ENCODE measurements at regions not wholly inside any gene's neighbourhood (a gene's known extent, or its start where the extent isn't known, plus 50 kb on each side); places are given as distances from the start of the nearest gene placed in this dataset.

- no peaks in the 10 kb centered on the region for H3K27me3 ChIP-seq (replicated peaks in 1 of 4; ENCODE audit: control extremely low read depth in 1 of 4, control insufficient read depth in 3 of 4, insufficient read depth in 4 of 4, low read length in 3 of 4)
- H4K20me1 ChIP-seq (ENCODE audit: control insufficient read depth, insufficient read depth, low read length, poor library complexity, severe bottlenecking) = no peaks in the 10 kb centered on the region
- ATAC-seq (ENCODE audit: low read depth) = no peak
- no CpG with 5 or more reads among the region's 2 CpGs for WGBS (ENCODE audit: insufficient coverage)
- no peaks in the 10 kb centered on the region for H3K79me2 ChIP-seq (ENCODE audit: control insufficient read depth, insufficient read depth, low read length)
- H3K27ac ChIP-seq (ENCODE audit: low read length in 2 of 2) = no peak overlapping the region
- H2AFZ ChIP-seq (ENCODE audit: insufficient read depth, low read depth, low read length, poor library complexity, severe bottlenecking) = no peak overlapping the region
- Mint-ChIP-seq H3K4me3 (no peak overlapping the region), H3K4me1 (no peaks in the 10 kb centered on the region), H3K27ac (no peak overlapping the region), H3K27me3 (peaks cover 3% of the 10 kb centered on the region), H3K9me3 (ENCODE audit: insufficient read depth) (no peaks in the 10 kb centered on the region)
- no peak overlapping the region for H3K4me3 ChIP-seq (ENCODE audit: control extremely low read depth in 1 of 5, extremely low read depth in 1 of 5, insufficient read depth in 1 of 5, low read depth in 2 of 5, low read length in 4 of 5)
- POLR2A ChIA-PET = no interaction called here
- no peak overlapping the region for H3K4me2 ChIP-seq (replicated peaks; ENCODE audit: low read depth, low read length, poor library complexity, severe bottlenecking)
- H3K9ac ChIP-seq (ENCODE audit: low read length) = no peak overlapping the region
- no peak for DNase-seq
- intact Hi-C loops (cut with micrococcal nuclease) = no loop called here
- no peak for TF ChIP-seq EZH2 (IDR thresholded peaks at IDR 0.05; ENCODE audit: borderline replicate concordance, insufficient read depth, low read depth, low read length, poor library complexity, severe bottlenecking)
- no peak for TF ChIP-seq CTCF (IDR thresholded peaks at IDR 0.05)
- H3K9me3 ChIP-seq (ENCODE audit: control extremely low read depth in 1 of 3, control insufficient read depth in 2 of 3, insufficient read depth in 1 of 3, low read length in 2 of 3) = no peaks in the 10 kb centered on the region
- no peaks in the 10 kb centered on the region for H3K36me3 ChIP-seq (replicated peaks in 1 of 2; ENCODE audit: control extremely low read depth in 1 of 2, control insufficient read depth in 1 of 2, extremely low read depth in 1 of 2, insufficient read depth in 2 of 2, low read length in 1 of 2)
- CTCF ChIA-PET = no interaction called here
- H3K4me1 ChIP-seq (ENCODE audit: control insufficient read depth in 2 of 2, insufficient read depth in 2 of 2, low read length in 2 of 2) = no peaks in the 10 kb centered on the region
Measured at GRCh38 chr7:13014011-13014410, 326.6 kb downstream of the ARL4A start.

- H3K4me1 ChIP-seq (ENCODE audit: control insufficient read depth in 2 of 2, insufficient read depth in 2 of 2, low read length in 2 of 2) = no peaks in the 10 kb centered on the region
- no peak overlapping the region for H3K4me3 ChIP-seq (ENCODE audit: control extremely low read depth in 1 of 5, extremely low read depth in 1 of 5, insufficient read depth in 1 of 5, low read depth in 2 of 5, low read length in 4 of 5)
- peaks cover 0 to 4% (median 0%) of the 10 kb centered on the region in 4 experiments for H3K27me3 ChIP-seq (replicated peaks in 1 of 4; ENCODE audit: control extremely low read depth in 1 of 4, control insufficient read depth in 3 of 4, insufficient read depth in 4 of 4, low read length in 3 of 4)
- H3K79me2 ChIP-seq (ENCODE audit: control insufficient read depth, insufficient read depth, low read length) = no peaks in the 10 kb centered on the region
- POLR2A ChIA-PET = no interaction called here
- H3K9me3 ChIP-seq (ENCODE audit: control extremely low read depth in 1 of 3, control insufficient read depth in 2 of 3, insufficient read depth in 1 of 3, low read length in 2 of 3) = no peaks in the 10 kb centered on the region
- no peaks in the 10 kb centered on the region for H3K36me3 ChIP-seq (replicated peaks in 1 of 2; ENCODE audit: control extremely low read depth in 1 of 2, control insufficient read depth in 1 of 2, extremely low read depth in 1 of 2, insufficient read depth in 2 of 2, low read length in 1 of 2)
- H3K9ac ChIP-seq (ENCODE audit: low read length) = no peak overlapping the region
- Mint-ChIP-seq H3K4me3 (no peak overlapping the region), H3K9me3 (ENCODE audit: insufficient read depth) (no peaks in the 10 kb centered on the region), H3K27me3 (no peaks in the 10 kb centered on the region), H3K4me1 (no peaks in the 10 kb centered on the region), H3K27ac (no peak overlapping the region)
- no peak overlapping the region for H3K4me2 ChIP-seq (replicated peaks; ENCODE audit: low read depth, low read length, poor library complexity, severe bottlenecking)
- 85% methylated on average over 9 of the region's 11 CpGs for WGBS (ENCODE audit: insufficient coverage)
- TF ChIP-seq EZH2 (IDR thresholded peaks at IDR 0.05; ENCODE audit: borderline replicate concordance, insufficient read depth, low read depth, low read length, poor library complexity, severe bottlenecking) = no peak
- no peak for TF ChIP-seq CTCF (IDR thresholded peaks at IDR 0.05)
- CTCF ChIA-PET = no interaction called here
- H4K20me1 ChIP-seq (ENCODE audit: control insufficient read depth, insufficient read depth, low read length, poor library complexity, severe bottlenecking) = no peaks in the 10 kb centered on the region
- H3K27ac ChIP-seq (ENCODE audit: low read length in 2 of 2) = no peak overlapping the region
- ATAC-seq (ENCODE audit: low read depth) = no peak
- DNase-seq = no peak
- H2AFZ ChIP-seq (ENCODE audit: insufficient read depth, low read depth, low read length, poor library complexity, severe bottlenecking) = no peak overlapping the region
- intact Hi-C loops (cut with micrococcal nuclease) = no loop called here
Measured at GRCh38 chr7:13016036-13016581, 328.7 kb downstream of the ARL4A start.
